Mammary epithelial cell (primary cell): ENCODE measurements at regions not wholly inside any gene's neighbourhood (a gene's known extent, or its start where the extent isn't known, plus 50 kb on each side); places are given as distances from the start of the nearest gene placed in this dataset.

Experiments
- CTCF ChIP-seq, 2 donors: IDR thresholded peaks in 1 of 2; conservative IDR thresholded peaks in 1 of 2; 2 replicates each; pipeline ENCODE4 v1.5.1; 2011 to 2012; ENCODE audit warnings: inconsistent platforms in 2 of 2, low read length in 2 of 2, mild to moderate bottlenecking in 2 of 2, control low read depth in 1 of 2, low read depth in 1 of 2; ENCODE audit not compliant: insufficient read depth in 1 of 2; ENCODE audit errors: extremely low read depth in 1 of 2
- EZH2 ChIP-seq: IDR thresholded peaks from 2 replicates; pipeline ENCODE4 v1.6.1; 2012; ENCODE audit warnings: low read length, inconsistent platforms, borderline replicate concordance

GRCh38 chr17:83007504-83008185 is 71.8 kb upstream of the METRNL start:
- TF ChIP-seq CTCF (conservative IDR thresholded peaks at IDR 0.05 in 1 of 2, IDR thresholded peaks at IDR 0.05 in 1 of 2; ENCODE audit: extremely low read depth in 1 of 2, insufficient read depth in 1 of 2, low read depth in 1 of 2, low read length in 2 of 2) = no peak
- TF ChIP-seq EZH2 = no peak
